ENCODE measurements at regions not wholly inside any gene's neighbourhood (a gene's known extent, or its start where the extent isn't known, plus 50 kb on each side); places are given as distances from the start of the nearest gene placed in this dataset.

- H3K27ac ChIP-seq = no peak overlapping the region
- no peaks in the 10 kb centered on the region for H3K36me3 ChIP-seq
- no peaks in the 10 kb centered on the region for H3K27me3 ChIP-seq
- no peak for DNase-seq (ENCODE audit: low spot score)
- no peak overlapping the region for H3K4me3 ChIP-seq
- no peaks in the 10 kb centered on the region for H3K9me3 ChIP-seq
- no peaks in the 10 kb centered on the region for H3K4me1 ChIP-seq
- no peak for TF ChIP-seq CTCF (IDR thresholded peaks at IDR 0.05)
Measured at GRCh38 chr17:33602981-33603380, 309.9 kb upstream of the ASIC2 start.

GRCh38 chr17:33603789-33604188 lies 310.7 kb upstream of the ASIC2 start:
- H3K27ac ChIP-seq = no peak overlapping the region
- DNase-seq (ENCODE audit: low spot score) = no peak
- no peaks in the 10 kb centered on the region for H3K9me3 ChIP-seq
- no peaks in the 10 kb centered on the region for H3K36me3 ChIP-seq
- H3K27me3 ChIP-seq = no peaks in the 10 kb centered on the region
- TF ChIP-seq CTCF (IDR thresholded peaks at IDR 0.05) = no peak
- no peaks in the 10 kb centered on the region for H3K4me1 ChIP-seq
- no peak overlapping the region for H3K4me3 ChIP-seq

- H3K4me3 ChIP-seq = no peak overlapping the region
- no peak overlapping the region for H3K27ac ChIP-seq
- no peaks in the 10 kb centered on the region for H3K36me3 ChIP-seq
- no peaks in the 10 kb centered on the region for H3K27me3 ChIP-seq
- no peak for DNase-seq (ENCODE audit: low spot score)
- no peak for TF ChIP-seq CTCF (IDR thresholded peaks at IDR 0.05)
- H3K4me1 ChIP-seq = no peaks in the 10 kb centered on the region
- no peaks in the 10 kb centered on the region for H3K9me3 ChIP-seq
Measured at GRCh38 chr17:33611532-33611931, 318.4 kb upstream of the ASIC2 start.

GRCh38 chr17:33615861-33616260 lies 322.8 kb upstream of the ASIC2 start:
- H3K9me3 ChIP-seq = no peaks in the 10 kb centered on the region
- no peak overlapping the region for H3K27ac ChIP-seq
- H3K4me1 ChIP-seq = no peaks in the 10 kb centered on the region
- no peaks in the 10 kb centered on the region for H3K36me3 ChIP-seq
- no peak overlapping the region for H3K4me3 ChIP-seq
- no peaks in the 10 kb centered on the region for H3K27me3 ChIP-seq
- no peak for TF ChIP-seq CTCF (IDR thresholded peaks at IDR 0.05)
- no peak for DNase-seq (ENCODE audit: low spot score)

GRCh38 chr17:33623841-33624240 lies 330.7 kb upstream of the ASIC2 start:
- Histone ChIP-seq H3K4me1 (peaks cover 0 to 5% of the 10 kb centered on the region in 2 donors), H3K27me3 (no peaks in the 10 kb centered on the region), H3K36me3 (no peaks in the 10 kb centered on the region), H3K9me3 (no peaks in the 10 kb centered on the region), H3K27ac (no peak overlapping the region), H3K4me3 (no peak overlapping the region)
- no peak for TF ChIP-seq CTCF (IDR thresholded peaks at IDR 0.05)
- DNase-seq (ENCODE audit: low spot score) = no peak

- no peak overlapping the region for H3K4me3 ChIP-seq
Measured at GRCh38 chr17:33628500-33629346, 335.6 kb upstream of the ASIC2 start.

More at GRCh38 chr17:33628500-33629346, 335.6 kb upstream of the ASIC2 start:
- Histone ChIP-seq H3K27me3 (no peaks in the 10 kb centered on the region), H3K27ac (no peak overlapping the region), H3K9me3 (peaks cover 0 to 9% of the 10 kb centered on the region in 2 donors), H3K4me1 (peaks cover 0 to 5% of the 10 kb centered on the region in 2 donors), H3K36me3 (no peaks in the 10 kb centered on the region)
- no peak for TF ChIP-seq CTCF (IDR thresholded peaks at IDR 0.05)
- no peak for DNase-seq (ENCODE audit: low spot score)
